ENCODE measurements at regions not wholly inside any gene's neighbourhood (a gene's known extent, or its start where the extent isn't known, plus 50 kb on each side); places are given as distances from the start of the nearest gene placed in this dataset.

GRCh38 chr5:135212361-135213026 is 178.5 kb upstream of the PITX1 start:
- CTCF ChIA-PET: interaction anchor here (0.6 to 1.3 kb wide), 3 partner anchors 8 to 350 kb away, joined by 4 to 5 read pairs (median 4); no protein-coding TSS in a partner anchor
- no peak for DNase-seq (ENCODE audit: extremely low spot score)
- TF ChIP-seq TARDBP (IDR thresholded peaks at IDR 0.05): no peak
- TF ChIP-seq BHLHE40 (IDR thresholded peaks at IDR 0.05; ENCODE audit: borderline replicate concordance): no peak
- no peak for TF ChIP-seq CTBP1 (IDR thresholded peaks at IDR 0.05; ENCODE audit: borderline replicate concordance)
- TF ChIP-seq FOXM1 (IDR thresholded peaks at IDR 0.05; ENCODE audit: borderline replicate concordance): no peak
- no peak for TF ChIP-seq PKNOX1 (IDR thresholded peaks at IDR 0.05)
- POLR2A ChIA-PET: no interaction called here

- TF ChIP-seq TARDBP (IDR thresholded peaks at IDR 0.05): no peak
- no peak for TF ChIP-seq L3MBTL2 (conservative IDR thresholded peaks at IDR 0.05)
- TF ChIP-seq CTBP1 (IDR thresholded peaks at IDR 0.05; ENCODE audit: borderline replicate concordance): no peak
- TF ChIP-seq SP1 (IDR thresholded peaks at IDR 0.05): no peak
- POLR2A ChIA-PET: no interaction called here
- CTCF ChIA-PET: interaction anchor here (1.1 kb wide), 1 partner anchor 20 kb away, joined by 4 read pairs; no protein-coding TSS in a partner anchor
Measured at GRCh38 chr5:135211791-135212190, 177.8 kb upstream of the PITX1 start.

GRCh38 chr5:135211083-135211790 is 177.2 kb upstream of the PITX1 start:
- POLR2A ChIA-PET: no interaction called here
- no peak for DNase-seq (ENCODE audit: extremely low spot score)
- CTCF ChIA-PET: interaction anchor here (1.1 kb wide), 1 partner anchor 19 kb away, joined by 4 read pairs; no protein-coding TSS in a partner anchor
- TF ChIP-seq SP1 (IDR thresholded peaks at IDR 0.05) (no peak), NFRKB (IDR thresholded peaks at IDR 0.05) (no peak), PKNOX1 (IDR thresholded peaks at IDR 0.05) (no peak), BHLHE40 (IDR thresholded peaks at IDR 0.05; ENCODE audit: borderline replicate concordance) (no peak), LEF1 (IDR thresholded peaks at IDR 0.05; ENCODE audit: borderline replicate concordance) (no peak), TARDBP (IDR thresholded peaks at IDR 0.05) (no peak), FOXM1 (IDR thresholded peaks at IDR 0.05; ENCODE audit: borderline replicate concordance) (no peak), HDGF (IDR thresholded peaks at IDR 0.05; ENCODE audit: borderline replicate concordance) (no peak), ARNT (IDR thresholded peaks at IDR 0.05) (no peak), ELF4 (IDR thresholded peaks at IDR 0.05) (no peak), ZNF384 (IDR thresholded peaks at IDR 0.05) (no peak), FOXK2 (IDR thresholded peaks at IDR 0.05) (no peak), FOXA1 (IDR thresholded peaks at IDR 0.05) (no peak), SUZ12 (IDR thresholded peaks at IDR 0.05) (no peak), CTBP1 (IDR thresholded peaks at IDR 0.05; ENCODE audit: borderline replicate concordance) (no peak)

More at GRCh38 chr5:135211791-135212190, 177.8 kb upstream of the PITX1 start:
- no peak for DNase-seq (ENCODE audit: extremely low spot score)

- ChIA-PET POLR2A (interaction anchor here (0.6 to 1.1 kb wide), 2 partner anchors 32 to 337 kb away, joined by 3 read pairs; no protein-coding TSS in a partner anchor), CTCF (no interaction called here)
- no peak for DNase-seq (ENCODE audit: extremely low spot score)
- TF ChIP-seq FOXM1 (IDR thresholded peaks at IDR 0.05; ENCODE audit: borderline replicate concordance) (no peak), PKNOX1 (IDR thresholded peaks at IDR 0.05) (no peak), LEF1 (IDR thresholded peaks at IDR 0.05; ENCODE audit: borderline replicate concordance) (no peak), NFRKB (IDR thresholded peaks at IDR 0.05) (no peak), SP1 (IDR thresholded peaks at IDR 0.05) (no peak), FOXK2 (IDR thresholded peaks at IDR 0.05) (no peak), FOXA1 (IDR thresholded peaks at IDR 0.05) (no peak), SUZ12 (IDR thresholded peaks at IDR 0.05) (no peak), ELF4 (IDR thresholded peaks at IDR 0.05) (no peak), TARDBP (IDR thresholded peaks at IDR 0.05) (no peak), ZNF384 (IDR thresholded peaks at IDR 0.05) (no peak), HDGF (IDR thresholded peaks at IDR 0.05; ENCODE audit: borderline replicate concordance) (no peak), L3MBTL2 (conservative IDR thresholded peaks at IDR 0.05) (no peak), CTBP1 (IDR thresholded peaks at IDR 0.05; ENCODE audit: borderline replicate concordance) (no peak)
Measured at GRCh38 chr5:135210286-135211055, 176.4 kb upstream of the PITX1 start.

- CTCF ChIA-PET: interaction anchor here (0.7 to 1.5 kb wide), 5 partner anchors 8 to 63 kb away, joined by 3 to 7 read pairs (median 3); no protein-coding TSS in a partner anchor
- TF ChIP-seq SP1 (IDR thresholded peaks at IDR 0.05): no peak
- no peak for TF ChIP-seq CTBP1 (IDR thresholded peaks at IDR 0.05; ENCODE audit: borderline replicate concordance)
- TF ChIP-seq FOXK2 (IDR thresholded peaks at IDR 0.05): no peak
- no peak for TF ChIP-seq L3MBTL2 (conservative IDR thresholded peaks at IDR 0.05)
- no peak for TF ChIP-seq TARDBP (IDR thresholded peaks at IDR 0.05)
- no peak for TF ChIP-seq HDGF (IDR thresholded peaks at IDR 0.05; ENCODE audit: borderline replicate concordance)
- TF ChIP-seq FOXA1 (IDR thresholded peaks at IDR 0.05): no peak
- no peak for TF ChIP-seq LEF1 (IDR thresholded peaks at IDR 0.05; ENCODE audit: borderline replicate concordance)
- no peak for TF ChIP-seq PKNOX1 (IDR thresholded peaks at IDR 0.05)
- no peak for TF ChIP-seq SUZ12 (IDR thresholded peaks at IDR 0.05)
- no peak for TF ChIP-seq NFRKB (IDR thresholded peaks at IDR 0.05)
- TF ChIP-seq ZNF384 (IDR thresholded peaks at IDR 0.05): no peak
- POLR2A ChIA-PET: interaction anchor here (1.1 kb wide), 1 partner anchor 335 kb away, joined by 3 read pairs; no protein-coding TSS in a partner anchor
- DNase-seq (ENCODE audit: extremely low spot score): no peak
Measured at GRCh38 chr5:135208903-135209721, 175.1 kb upstream of the PITX1 start.

Data from HEK293T (cell line).